Lower leg skin (tissue), 3 donors: ENCODE measurements at regions not wholly inside any gene's neighbourhood (a gene's known extent, or its start where the extent isn't known, plus 50 kb on each side); places are given as distances from the start of the nearest gene placed in this dataset.

Experiments
- POLR2A ChIP-seq, 2 donors: fragments of 450-650 bp; IDR thresholded peaks; one replicate each; pipeline ENCODE4 v1.6.1; 2016 to 2017; ENCODE audit warnings: antibody characterized with exemption in 2 of 2, mild to moderate bottlenecking in 1 of 2, moderate library complexity in 1 of 2
- TF ChIP-seq, protein P1 (sequence below), 3 donors: fragments of 450-650 bp; IDR thresholded peaks; one replicate each; pipeline ENCODE4 v1.5.1; 2016; ENCODE audit warnings: antibody characterized with exemption in 3 of 3, mild to moderate bottlenecking in 3 of 3, moderate library complexity in 2 of 3

DNA sequence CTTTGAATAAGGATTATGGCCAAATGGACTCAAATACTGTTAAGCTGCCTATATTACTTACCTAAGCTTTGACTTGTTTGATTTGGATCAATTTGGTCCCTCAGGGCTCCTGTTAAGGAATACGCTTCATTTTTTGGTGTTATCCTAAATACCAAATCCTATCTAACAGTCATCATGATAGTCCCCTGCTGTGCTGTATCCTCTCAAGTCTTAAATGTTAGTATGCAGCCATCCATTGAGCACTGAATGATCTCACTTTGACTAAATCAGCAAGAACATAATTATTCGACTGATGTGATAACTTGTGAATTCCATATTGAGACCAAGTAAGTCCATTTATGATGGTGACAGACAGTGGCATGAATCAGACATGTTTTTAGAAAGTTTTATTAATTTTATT lies 53.1 kb upstream of the ATF3 start:
- TF ChIP-seq POLR2A (IDR thresholded peaks at IDR 0.05), result no peak
- TF ChIP-seq, protein P1, sequence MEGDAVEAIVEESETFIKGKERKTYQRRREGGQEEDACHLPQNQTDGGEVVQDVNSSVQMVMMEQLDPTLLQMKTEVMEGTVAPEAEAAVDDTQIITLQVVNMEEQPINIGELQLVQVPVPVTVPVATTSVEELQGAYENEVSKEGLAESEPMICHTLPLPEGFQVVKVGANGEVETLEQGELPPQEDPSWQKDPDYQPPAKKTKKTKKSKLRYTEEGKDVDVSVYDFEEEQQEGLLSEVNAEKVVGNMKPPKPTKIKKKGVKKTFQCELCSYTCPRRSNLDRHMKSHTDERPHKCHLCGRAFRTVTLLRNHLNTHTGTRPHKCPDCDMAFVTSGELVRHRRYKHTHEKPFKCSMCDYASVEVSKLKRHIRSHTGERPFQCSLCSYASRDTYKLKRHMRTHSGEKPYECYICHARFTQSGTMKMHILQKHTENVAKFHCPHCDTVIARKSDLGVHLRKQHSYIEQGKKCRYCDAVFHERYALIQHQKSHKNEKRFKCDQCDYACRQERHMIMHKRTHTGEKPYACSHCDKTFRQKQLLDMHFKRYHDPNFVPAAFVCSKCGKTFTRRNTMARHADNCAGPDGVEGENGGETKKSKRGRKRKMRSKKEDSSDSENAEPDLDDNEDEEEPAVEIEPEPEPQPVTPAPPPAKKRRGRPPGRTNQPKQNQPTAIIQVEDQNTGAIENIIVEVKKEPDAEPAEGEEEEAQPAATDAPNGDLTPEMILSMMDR (IDR thresholded peaks at IDR 0.05), result no peak
